ENCODE measurements at regions not wholly inside any gene's neighbourhood (a gene's known extent, or its start where the extent isn't known, plus 50 kb on each side); places are given as distances from the start of the nearest gene placed in this dataset.

DNA sequence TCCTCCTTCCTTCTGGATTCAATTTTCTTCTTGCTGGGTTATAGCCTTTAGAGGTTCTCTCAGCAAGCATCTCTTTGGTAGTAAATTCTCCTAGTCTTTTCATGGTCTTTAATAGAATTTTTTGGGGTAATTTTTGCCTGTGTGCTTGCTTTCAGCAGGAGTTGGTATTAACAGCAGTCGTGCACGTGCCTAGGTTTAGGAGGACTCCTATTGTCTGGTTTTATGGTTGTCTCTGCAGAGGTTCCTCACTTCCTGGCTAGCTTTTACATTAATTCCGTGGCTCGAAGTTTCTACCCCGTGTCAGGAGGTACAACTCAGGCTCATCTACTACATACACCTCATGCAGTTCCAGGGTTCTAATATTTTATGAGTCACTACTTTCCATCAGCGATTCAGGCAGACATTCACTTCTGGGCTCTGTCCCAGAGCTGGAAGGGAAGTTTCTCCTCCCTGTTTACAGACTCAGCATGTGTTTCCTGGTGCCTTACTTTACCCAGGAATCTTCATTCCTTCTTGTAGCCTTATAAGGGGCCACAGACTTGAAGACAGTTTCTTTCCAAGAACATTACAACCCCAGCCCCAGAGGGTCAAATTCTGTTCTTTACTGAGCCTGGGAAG is 643.6 kb downstream of the HS3ST4 start:
- no peaks in the 10 kb centered on the region for H3K27me3 ChIP-seq (replicated peaks; ENCODE audit: insufficient read depth)
- DNase-seq (ENCODE audit: low spot score) (no peak), ATAC-seq (ENCODE audit: insufficient number of reproducible peaks, low FRiP score, low read depth) (no peak)
- TF ChIP-seq, protein P1, sequence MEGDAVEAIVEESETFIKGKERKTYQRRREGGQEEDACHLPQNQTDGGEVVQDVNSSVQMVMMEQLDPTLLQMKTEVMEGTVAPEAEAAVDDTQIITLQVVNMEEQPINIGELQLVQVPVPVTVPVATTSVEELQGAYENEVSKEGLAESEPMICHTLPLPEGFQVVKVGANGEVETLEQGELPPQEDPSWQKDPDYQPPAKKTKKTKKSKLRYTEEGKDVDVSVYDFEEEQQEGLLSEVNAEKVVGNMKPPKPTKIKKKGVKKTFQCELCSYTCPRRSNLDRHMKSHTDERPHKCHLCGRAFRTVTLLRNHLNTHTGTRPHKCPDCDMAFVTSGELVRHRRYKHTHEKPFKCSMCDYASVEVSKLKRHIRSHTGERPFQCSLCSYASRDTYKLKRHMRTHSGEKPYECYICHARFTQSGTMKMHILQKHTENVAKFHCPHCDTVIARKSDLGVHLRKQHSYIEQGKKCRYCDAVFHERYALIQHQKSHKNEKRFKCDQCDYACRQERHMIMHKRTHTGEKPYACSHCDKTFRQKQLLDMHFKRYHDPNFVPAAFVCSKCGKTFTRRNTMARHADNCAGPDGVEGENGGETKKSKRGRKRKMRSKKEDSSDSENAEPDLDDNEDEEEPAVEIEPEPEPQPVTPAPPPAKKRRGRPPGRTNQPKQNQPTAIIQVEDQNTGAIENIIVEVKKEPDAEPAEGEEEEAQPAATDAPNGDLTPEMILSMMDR (IDR thresholded peaks at IDR 0.05) = no peak
- H3K36me3 ChIP-seq = no peaks in the 10 kb centered on the region
- H3K4me3 ChIP-seq = no peak overlapping the region
- no peak overlapping the region for H3K27ac ChIP-seq
- H3K4me1 ChIP-seq (ENCODE audit: control insufficient read depth in 1 of 2, low read depth in 2 of 2) = no peaks in the 10 kb centered on the region
- no peaks in the 10 kb centered on the region for H3K9me3 ChIP-seq

DNA sequence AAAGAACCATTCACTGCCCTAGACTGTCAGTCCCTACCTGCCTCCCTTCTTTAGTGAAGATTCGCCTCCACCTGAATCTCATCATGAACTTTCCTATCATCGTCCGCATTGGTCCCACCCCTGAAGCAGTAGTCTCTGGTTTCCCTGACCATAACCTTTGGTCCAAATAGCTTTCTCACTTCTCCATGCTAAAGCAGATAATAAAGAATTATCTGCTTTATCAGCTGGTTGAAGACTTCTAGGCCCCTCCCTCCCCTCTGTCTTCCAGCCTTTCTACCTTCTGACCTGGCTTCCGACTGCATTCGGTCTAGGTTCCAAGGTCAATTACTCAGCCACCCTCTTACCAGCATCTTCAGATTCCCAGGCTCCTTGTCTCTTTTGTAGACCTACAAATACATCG is 650.9 kb downstream of the HS3ST4 start:
- no peaks in the 10 kb centered on the region for H3K9me3 ChIP-seq

DNA sequence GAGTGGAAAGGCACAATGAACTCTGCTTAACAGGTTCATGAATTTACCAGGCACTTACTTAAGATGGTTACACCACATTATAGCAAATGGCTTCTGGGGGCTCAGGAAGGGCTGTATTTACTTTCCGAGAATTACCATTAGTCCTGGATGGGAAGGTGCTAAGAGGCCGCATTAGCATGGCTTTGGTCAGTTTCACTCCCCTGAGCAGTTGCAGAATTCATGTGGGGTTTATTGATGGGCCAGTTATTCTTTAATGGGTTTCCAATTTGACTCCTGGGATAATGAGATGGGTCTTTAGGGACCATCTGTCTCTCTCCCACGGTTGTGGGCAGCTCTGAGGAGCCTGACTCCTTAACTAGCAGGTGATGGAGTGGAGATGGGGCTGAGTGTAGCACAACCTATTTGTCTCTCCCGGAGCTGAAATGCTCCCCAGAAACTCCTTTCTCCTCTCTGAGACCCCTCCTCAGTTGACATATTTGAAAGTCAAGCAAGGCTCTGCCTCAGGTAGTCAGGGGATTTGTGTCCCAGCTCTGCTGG is 652.5 kb downstream of the HS3ST4 start:
- Histone ChIP-seq H3K4me1 (ENCODE audit: control insufficient read depth in 1 of 2, low read depth in 2 of 2) (no peaks in the 10 kb centered on the region), H3K27ac (no peak overlapping the region), H3K27me3 (replicated peaks; ENCODE audit: insufficient read depth) (no peaks in the 10 kb centered on the region), H3K9me3 (no peaks in the 10 kb centered on the region), H3K36me3 (no peaks in the 10 kb centered on the region), H3K4me3 (no peak overlapping the region)
- TF ChIP-seq, protein P1 (IDR thresholded peaks at IDR 0.05) = no peak
- DNase-seq (ENCODE audit: low spot score) (no peak), ATAC-seq (ENCODE audit: insufficient number of reproducible peaks, low FRiP score, low read depth) (no peak)

More for the DNA sequence above, 650.9 kb downstream of the HS3ST4 start:
- H3K4me3 ChIP-seq = no peak overlapping the region
- DNase-seq (ENCODE audit: low spot score) = no peak
- no peaks in the 10 kb centered on the region for H3K36me3 ChIP-seq
- no peak overlapping the region for H3K27ac ChIP-seq
- no peak for ATAC-seq (ENCODE audit: insufficient number of reproducible peaks, low FRiP score, low read depth)
- H3K27me3 ChIP-seq (replicated peaks; ENCODE audit: insufficient read depth) = no peaks in the 10 kb centered on the region
- H3K4me1 ChIP-seq (ENCODE audit: control insufficient read depth in 1 of 2, low read depth in 2 of 2) = no peaks in the 10 kb centered on the region
- TF ChIP-seq, protein P1 (IDR thresholded peaks at IDR 0.05) = no peak

DNA sequence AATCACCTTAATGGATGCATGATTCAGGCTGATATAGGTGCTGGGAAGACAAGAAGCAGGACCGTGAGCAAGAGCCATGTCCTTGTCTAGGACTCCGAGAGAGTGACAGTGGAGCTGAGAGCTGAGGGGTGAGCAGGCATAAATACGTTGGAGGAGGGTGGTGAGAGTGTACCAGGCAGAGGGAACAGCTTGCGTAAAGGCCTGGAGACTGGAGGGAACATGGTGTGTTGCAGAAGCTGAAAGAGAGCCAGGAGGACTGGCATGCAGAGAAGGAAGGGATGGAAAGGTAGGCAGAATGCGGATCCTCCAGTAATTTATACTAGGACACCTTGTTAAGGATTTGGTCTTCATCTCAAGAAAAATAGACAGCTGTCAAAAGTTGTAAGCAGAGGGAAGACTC is 653.2 kb downstream of the HS3ST4 start:
- no peaks in the 10 kb centered on the region for H3K4me1 ChIP-seq (ENCODE audit: control insufficient read depth in 1 of 2, low read depth in 2 of 2)
- TF ChIP-seq, protein P1 (IDR thresholded peaks at IDR 0.05) = no peak
- DNase-seq (ENCODE audit: low spot score) (no peak), ATAC-seq (ENCODE audit: insufficient number of reproducible peaks, low FRiP score, low read depth) (no peak)
- H3K9me3 ChIP-seq = no peaks in the 10 kb centered on the region
- H3K4me3 ChIP-seq = no peak overlapping the region
- no peak overlapping the region for H3K27ac ChIP-seq
- H3K27me3 ChIP-seq (replicated peaks; ENCODE audit: insufficient read depth) = no peaks in the 10 kb centered on the region
- H3K36me3 ChIP-seq = no peaks in the 10 kb centered on the region

DNA sequence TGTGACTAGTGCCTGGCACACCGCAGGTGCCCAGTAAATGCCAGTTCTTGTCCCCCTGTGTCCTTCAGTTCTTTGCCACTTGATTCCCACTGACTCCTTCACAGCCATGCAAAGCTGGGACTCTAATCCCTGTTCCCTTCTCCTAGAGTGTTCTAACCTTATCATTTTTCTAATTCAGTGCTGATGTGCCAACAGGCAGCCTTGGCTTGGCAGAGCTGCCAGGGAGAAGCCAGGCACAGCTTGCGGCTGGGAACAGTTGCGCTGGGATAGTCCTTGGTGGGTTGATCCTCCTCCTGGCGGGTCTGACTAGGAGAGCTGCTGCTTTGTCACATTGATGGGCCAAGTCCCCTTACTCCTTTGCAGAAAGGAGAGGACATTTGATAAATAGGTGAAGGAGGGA is 654.2 kb downstream of the HS3ST4 start:
- no peak overlapping the region for H3K4me3 ChIP-seq
- H3K9me3 ChIP-seq = no peaks in the 10 kb centered on the region
- no peak for ATAC-seq (ENCODE audit: insufficient number of reproducible peaks, low FRiP score, low read depth)
- H3K36me3 ChIP-seq = no peaks in the 10 kb centered on the region
- no peaks in the 10 kb centered on the region for H3K27me3 ChIP-seq (replicated peaks; ENCODE audit: insufficient read depth)
- no peak overlapping the region for H3K27ac ChIP-seq
- TF ChIP-seq, protein P1 (IDR thresholded peaks at IDR 0.05) = no peak
- no peaks in the 10 kb centered on the region for H3K4me1 ChIP-seq (ENCODE audit: control insufficient read depth in 1 of 2, low read depth in 2 of 2)
- no peak for DNase-seq (ENCODE audit: low spot score)
